Memory B cell (primary cell): ENCODE measurements at regions not wholly inside any gene's neighbourhood (a gene's known extent, or its start where the extent isn't known, plus 50 kb on each side); places are given as distances from the start of the nearest gene placed in this dataset.

Experiments used
- ATAC-seq: fragments of 150-1000 bp; cut with Tn5 transposase; 2 replicates; pipeline ENCODE4 v1.10.0; 2021; ENCODE audit warnings: low read depth, mild to moderate bottlenecking, moderate library complexity
- DNase-seq, 2 donors: peaks; one replicate each; pipeline ENCODE4 v3.0.0; 2022; ENCODE audit warnings: low spot score in 2 of 2
- H3K27ac Mint-ChIP-seq: one replicate; pipeline ENCODE4 v1.8.0; 2022; ENCODE audit warnings: mild to moderate bottlenecking, moderate library complexity, mixed read lengths
- H3K27me3 Mint-ChIP-seq: one replicate; pipeline ENCODE4 v1.8.0; 2022; ENCODE audit warnings: mixed read lengths
- H3K36me3 Mint-ChIP-seq: one replicate; pipeline ENCODE4 v1.8.0; 2022; ENCODE audit warnings: mild to moderate bottlenecking, mixed read lengths
- H3K4me1 Mint-ChIP-seq: one replicate; pipeline ENCODE4 v1.8.0; 2022; ENCODE audit warnings: mixed read lengths
- H3K4me3 Mint-ChIP-seq: one replicate; pipeline ENCODE4 v1.8.0; 2022; ENCODE audit warnings: mild to moderate bottlenecking, moderate library complexity, mixed read lengths
- H3K9me3 Mint-ChIP-seq: one replicate; pipeline ENCODE4 v1.8.0; 2022; ENCODE audit warnings: mixed read lengths

- no peak overlapping the region for H3K4me3 Mint-ChIP-seq
- no peak for DNase-seq
- no peak overlapping the region for H3K27ac Mint-ChIP-seq
- no peaks in the 10 kb centered on the region for H3K4me1 Mint-ChIP-seq
- H3K9me3 Mint-ChIP-seq: no peaks in the 10 kb centered on the region
- H3K27me3 Mint-ChIP-seq: peaks cover 13% of the 10 kb centered on the region
- ATAC-seq: no peak
- H3K36me3 Mint-ChIP-seq: no peaks in the 10 kb centered on the region
These were observed 183.9 kb upstream of the PPP1R26 start for GRCh38 chr9:135295551-135296300.

GRCh38 chr9:135296735-135297455 is 182.7 kb upstream of the PPP1R26 start:
- H3K4me1 Mint-ChIP-seq: no peaks in the 10 kb centered on the region
- no peak overlapping the region for H3K4me3 Mint-ChIP-seq
- DNase-seq (no peak), ATAC-seq (no peak)
- no peak overlapping the region for H3K27ac Mint-ChIP-seq
- H3K9me3 Mint-ChIP-seq: no peaks in the 10 kb centered on the region
- H3K27me3 Mint-ChIP-seq: peaks cover 10% of the 10 kb centered on the region
- H3K36me3 Mint-ChIP-seq: no peaks in the 10 kb centered on the region

- Mint-ChIP-seq H3K27ac (no peak overlapping the region), H3K27me3 (peaks cover 6% of the 10 kb centered on the region), H3K4me3 (no peak overlapping the region), H3K4me1 (no peaks in the 10 kb centered on the region), H3K36me3 (no peaks in the 10 kb centered on the region), H3K9me3 (no peaks in the 10 kb centered on the region)
- DNase-seq: no peak
- no peak for ATAC-seq
These were observed 182.0 kb upstream of the PPP1R26 start for GRCh38 chr9:135297456-135298075.

DNA sequence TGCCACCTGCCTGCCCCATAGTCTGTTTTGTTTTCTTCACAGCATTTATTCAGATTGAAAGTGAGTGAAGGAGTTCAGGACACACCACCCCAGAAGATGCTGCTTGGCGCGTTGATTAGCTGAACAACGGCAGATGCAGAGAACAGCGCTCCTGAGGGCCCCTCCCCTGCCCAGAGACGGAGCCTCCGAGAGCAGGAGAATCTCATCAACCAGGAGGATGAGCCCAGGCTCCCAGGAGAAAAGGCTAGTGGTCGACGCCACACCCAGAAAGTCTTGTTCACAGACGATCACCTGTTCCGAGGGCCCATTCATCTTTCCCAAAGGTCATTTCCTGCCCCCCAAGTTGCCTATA is 180.4 kb upstream of the PPP1R26 start:
- Mint-ChIP-seq H3K4me3 (no peak overlapping the region), H3K27ac (no peak overlapping the region), H3K9me3 (peaks cover 7% of the 10 kb centered on the region), H3K36me3 (peaks cover 6% of the 10 kb centered on the region), H3K27me3 (peaks cover 13% of the 10 kb centered on the region), H3K4me1 (peaks cover 6% of the 10 kb centered on the region)
- ATAC-seq (no peak), DNase-seq (no peak)

- Mint-ChIP-seq H3K9me3 (peaks cover 10% of the 10 kb centered on the region), H3K4me3 (no peak overlapping the region), H3K36me3 (peaks cover 7% of the 10 kb centered on the region), H3K27me3 (peaks cover 16% of the 10 kb centered on the region), H3K4me1 (peaks cover 7% of the 10 kb centered on the region), H3K27ac (no peak overlapping the region)
- DNase-seq (no peak), ATAC-seq (no peak)
These were observed 179.8 kb upstream of the PPP1R26 start for GRCh38 chr9:135299651-135300345.

- ATAC-seq: no peak
- peaks cover 7% of the 10 kb centered on the region for H3K36me3 Mint-ChIP-seq
- no peak overlapping the region for H3K4me3 Mint-ChIP-seq
- H3K9me3 Mint-ChIP-seq: peaks cover 10% of the 10 kb centered on the region
- no peak for DNase-seq
- peaks cover 7% of the 10 kb centered on the region for H3K4me1 Mint-ChIP-seq
- H3K27me3 Mint-ChIP-seq: peaks cover 16% of the 10 kb centered on the region
- no peak overlapping the region for H3K27ac Mint-ChIP-seq
These were observed 179.0 kb upstream of the PPP1R26 start for GRCh38 chr9:135300346-135301141.

- Mint-ChIP-seq H3K36me3 (peaks cover 7% of the 10 kb centered on the region), H3K4me1 (peaks cover 7% of the 10 kb centered on the region), H3K27ac (no peak overlapping the region), H3K9me3 (peaks cover 10% of the 10 kb centered on the region), H3K4me3 (no peak overlapping the region), H3K27me3 (peaks cover 20% of the 10 kb centered on the region)
- DNase-seq (no peak), ATAC-seq (no peak)
These were observed 178.0 kb upstream of the PPP1R26 start for GRCh38 chr9:135301271-135302263.

GRCh38 chr9:135302329-135303279 is 177.0 kb upstream of the PPP1R26 start:
- Mint-ChIP-seq H3K4me1 (peaks cover 7% of the 10 kb centered on the region), H3K27me3 (peaks cover 23% of the 10 kb centered on the region), H3K36me3 (peaks cover 9% of the 10 kb centered on the region), H3K9me3 (peaks cover 10% of the 10 kb centered on the region), H3K27ac (no peak overlapping the region), H3K4me3 (no peak overlapping the region)
- ATAC-seq (no peak), DNase-seq (no peak)

- no peak for ATAC-seq
- no peak overlapping the region for H3K27ac Mint-ChIP-seq
- H3K27me3 Mint-ChIP-seq: peaks cover 21% of the 10 kb centered on the region
- H3K4me1 Mint-ChIP-seq: peaks cover 7% of the 10 kb centered on the region
- H3K4me3 Mint-ChIP-seq: no peak overlapping the region
- DNase-seq: no peak
- peaks cover 9% of the 10 kb centered on the region for H3K36me3 Mint-ChIP-seq
- peaks cover 10% of the 10 kb centered on the region for H3K9me3 Mint-ChIP-seq
These were observed 176.3 kb upstream of the PPP1R26 start for GRCh38 chr9:135303280-135303647.

GRCh38 chr9:135303865-135304499 is 175.6 kb upstream of the PPP1R26 start:
- no peak overlapping the region for H3K4me3 Mint-ChIP-seq
- H3K9me3 Mint-ChIP-seq: peaks cover 10% of the 10 kb centered on the region
- ATAC-seq (no peak), DNase-seq (no peak)
- H3K4me1 Mint-ChIP-seq: peaks cover 7% of the 10 kb centered on the region
- peaks cover 21% of the 10 kb centered on the region for H3K27me3 Mint-ChIP-seq
- peaks cover 9% of the 10 kb centered on the region for H3K36me3 Mint-ChIP-seq
- H3K27ac Mint-ChIP-seq: no peak overlapping the region

GRCh38 chr9:135304886-135305285 is 174.7 kb upstream of the PPP1R26 start:
- H3K36me3 Mint-ChIP-seq: peaks cover 9% of the 10 kb centered on the region
- peaks cover 25% of the 10 kb centered on the region for H3K27me3 Mint-ChIP-seq
- ATAC-seq: no peak

More at GRCh38 chr9:135304886-135305285, 174.7 kb upstream of the PPP1R26 start:
- peaks cover 10% of the 10 kb centered on the region for H3K9me3 Mint-ChIP-seq
- no peak overlapping the region for H3K4me3 Mint-ChIP-seq
- no peak overlapping the region for H3K27ac Mint-ChIP-seq
- peaks cover 7% of the 10 kb centered on the region for H3K4me1 Mint-ChIP-seq
- peak in 1 of 2 donors; percentile 2 for DNase-seq
